Lower leg skin (tissue), 3 donors: ENCODE measurements at regions not wholly inside any gene's neighbourhood (a gene's known extent, or its start where the extent isn't known, plus 50 kb on each side); places are given as distances from the start of the nearest gene placed in this dataset.

Experiments
- POLR2A ChIP-seq, 2 donors: fragments of 450-650 bp; IDR thresholded peaks; one replicate each; pipeline ENCODE4 v1.6.1; 2016 to 2017; ENCODE audit warnings: antibody characterized with exemption in 2 of 2, mild to moderate bottlenecking in 1 of 2, moderate library complexity in 1 of 2
- TF ChIP-seq, protein P1 (sequence below), 3 donors: fragments of 450-650 bp; IDR thresholded peaks; one replicate each; pipeline ENCODE4 v1.5.1; 2016; ENCODE audit warnings: antibody characterized with exemption in 3 of 3, mild to moderate bottlenecking in 3 of 3, moderate library complexity in 2 of 3

DNA sequence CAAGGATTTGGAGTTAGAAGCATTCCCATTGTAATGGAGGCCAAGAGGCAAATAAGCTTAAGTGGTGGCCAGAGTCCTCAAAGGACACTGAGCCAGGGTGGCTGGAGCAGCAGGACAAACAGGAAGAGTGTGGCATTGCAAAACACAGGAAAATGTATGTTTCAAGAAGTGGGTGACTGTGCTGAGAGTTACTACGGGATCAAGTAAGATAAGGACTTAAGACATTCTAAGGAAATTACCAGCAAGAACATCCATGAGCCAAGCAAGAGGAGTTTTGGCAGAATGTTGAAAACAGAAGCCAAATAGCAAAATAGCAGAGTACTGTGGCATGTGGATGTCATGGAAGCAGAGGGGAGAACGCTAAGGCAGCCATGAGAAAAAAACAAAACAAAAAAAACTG is 104.2 kb downstream of the RAP2A start:
- TF ChIP-seq, protein P1, sequence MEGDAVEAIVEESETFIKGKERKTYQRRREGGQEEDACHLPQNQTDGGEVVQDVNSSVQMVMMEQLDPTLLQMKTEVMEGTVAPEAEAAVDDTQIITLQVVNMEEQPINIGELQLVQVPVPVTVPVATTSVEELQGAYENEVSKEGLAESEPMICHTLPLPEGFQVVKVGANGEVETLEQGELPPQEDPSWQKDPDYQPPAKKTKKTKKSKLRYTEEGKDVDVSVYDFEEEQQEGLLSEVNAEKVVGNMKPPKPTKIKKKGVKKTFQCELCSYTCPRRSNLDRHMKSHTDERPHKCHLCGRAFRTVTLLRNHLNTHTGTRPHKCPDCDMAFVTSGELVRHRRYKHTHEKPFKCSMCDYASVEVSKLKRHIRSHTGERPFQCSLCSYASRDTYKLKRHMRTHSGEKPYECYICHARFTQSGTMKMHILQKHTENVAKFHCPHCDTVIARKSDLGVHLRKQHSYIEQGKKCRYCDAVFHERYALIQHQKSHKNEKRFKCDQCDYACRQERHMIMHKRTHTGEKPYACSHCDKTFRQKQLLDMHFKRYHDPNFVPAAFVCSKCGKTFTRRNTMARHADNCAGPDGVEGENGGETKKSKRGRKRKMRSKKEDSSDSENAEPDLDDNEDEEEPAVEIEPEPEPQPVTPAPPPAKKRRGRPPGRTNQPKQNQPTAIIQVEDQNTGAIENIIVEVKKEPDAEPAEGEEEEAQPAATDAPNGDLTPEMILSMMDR (IDR thresholded peaks at IDR 0.05), result no peak
- TF ChIP-seq POLR2A (IDR thresholded peaks at IDR 0.05), result no peak
